ENCODE measurements at regions not wholly inside any gene's neighbourhood (a gene's known extent, or its start where the extent isn't known, plus 50 kb on each side); places are given as distances from the start of the nearest gene placed in this dataset.

- Histone ChIP-seq H3K27me3 (ENCODE audit: control insufficient read depth, insufficient read depth, low read length) (no peaks in the 10 kb centered on the region), H3K9me3 (ENCODE audit: control insufficient read depth, insufficient read depth, low read depth, low read length) (no peaks in the 10 kb centered on the region), H3K27ac (ENCODE audit: low read length) (no peak overlapping the region), H3K4me1 (ENCODE audit: control insufficient read depth, insufficient read depth, low read length) (no peaks in the 10 kb centered on the region), H3K4me3 (ENCODE audit: low read depth in 2 of 2, low read length in 2 of 2) (no peak overlapping the region), H3K36me3 (ENCODE audit: control insufficient read depth, insufficient read depth, low read length) (no peaks in the 10 kb centered on the region)
- DNase-seq (ENCODE audit: low read depth, low spot score): no peak
- ATAC-seq: no peak
- in situ Hi-C loops (cut with HindIII; ENCODE audit: low pct_unique_long_range_greater_than_20kb, low sequenced_read_pairs): no loop called here
- CTCF ChIA-PET: no interaction called here
- POLR2A ChIA-PET: no interaction called here
- TF ChIP-seq TCF7L2 (IDR thresholded peaks at IDR 0.05; ENCODE audit: low read depth, low read length) (no peak), SIN3A (IDR thresholded peaks at IDR 0.05; ENCODE audit: borderline replicate concordance, insufficient read depth, low read depth, low read length) (no peak)
- TF ChIP-seq, protein P1, sequence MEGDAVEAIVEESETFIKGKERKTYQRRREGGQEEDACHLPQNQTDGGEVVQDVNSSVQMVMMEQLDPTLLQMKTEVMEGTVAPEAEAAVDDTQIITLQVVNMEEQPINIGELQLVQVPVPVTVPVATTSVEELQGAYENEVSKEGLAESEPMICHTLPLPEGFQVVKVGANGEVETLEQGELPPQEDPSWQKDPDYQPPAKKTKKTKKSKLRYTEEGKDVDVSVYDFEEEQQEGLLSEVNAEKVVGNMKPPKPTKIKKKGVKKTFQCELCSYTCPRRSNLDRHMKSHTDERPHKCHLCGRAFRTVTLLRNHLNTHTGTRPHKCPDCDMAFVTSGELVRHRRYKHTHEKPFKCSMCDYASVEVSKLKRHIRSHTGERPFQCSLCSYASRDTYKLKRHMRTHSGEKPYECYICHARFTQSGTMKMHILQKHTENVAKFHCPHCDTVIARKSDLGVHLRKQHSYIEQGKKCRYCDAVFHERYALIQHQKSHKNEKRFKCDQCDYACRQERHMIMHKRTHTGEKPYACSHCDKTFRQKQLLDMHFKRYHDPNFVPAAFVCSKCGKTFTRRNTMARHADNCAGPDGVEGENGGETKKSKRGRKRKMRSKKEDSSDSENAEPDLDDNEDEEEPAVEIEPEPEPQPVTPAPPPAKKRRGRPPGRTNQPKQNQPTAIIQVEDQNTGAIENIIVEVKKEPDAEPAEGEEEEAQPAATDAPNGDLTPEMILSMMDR (IDR thresholded peaks at IDR 0.05): no peak
- TF ChIP-seq, protein P2, sequence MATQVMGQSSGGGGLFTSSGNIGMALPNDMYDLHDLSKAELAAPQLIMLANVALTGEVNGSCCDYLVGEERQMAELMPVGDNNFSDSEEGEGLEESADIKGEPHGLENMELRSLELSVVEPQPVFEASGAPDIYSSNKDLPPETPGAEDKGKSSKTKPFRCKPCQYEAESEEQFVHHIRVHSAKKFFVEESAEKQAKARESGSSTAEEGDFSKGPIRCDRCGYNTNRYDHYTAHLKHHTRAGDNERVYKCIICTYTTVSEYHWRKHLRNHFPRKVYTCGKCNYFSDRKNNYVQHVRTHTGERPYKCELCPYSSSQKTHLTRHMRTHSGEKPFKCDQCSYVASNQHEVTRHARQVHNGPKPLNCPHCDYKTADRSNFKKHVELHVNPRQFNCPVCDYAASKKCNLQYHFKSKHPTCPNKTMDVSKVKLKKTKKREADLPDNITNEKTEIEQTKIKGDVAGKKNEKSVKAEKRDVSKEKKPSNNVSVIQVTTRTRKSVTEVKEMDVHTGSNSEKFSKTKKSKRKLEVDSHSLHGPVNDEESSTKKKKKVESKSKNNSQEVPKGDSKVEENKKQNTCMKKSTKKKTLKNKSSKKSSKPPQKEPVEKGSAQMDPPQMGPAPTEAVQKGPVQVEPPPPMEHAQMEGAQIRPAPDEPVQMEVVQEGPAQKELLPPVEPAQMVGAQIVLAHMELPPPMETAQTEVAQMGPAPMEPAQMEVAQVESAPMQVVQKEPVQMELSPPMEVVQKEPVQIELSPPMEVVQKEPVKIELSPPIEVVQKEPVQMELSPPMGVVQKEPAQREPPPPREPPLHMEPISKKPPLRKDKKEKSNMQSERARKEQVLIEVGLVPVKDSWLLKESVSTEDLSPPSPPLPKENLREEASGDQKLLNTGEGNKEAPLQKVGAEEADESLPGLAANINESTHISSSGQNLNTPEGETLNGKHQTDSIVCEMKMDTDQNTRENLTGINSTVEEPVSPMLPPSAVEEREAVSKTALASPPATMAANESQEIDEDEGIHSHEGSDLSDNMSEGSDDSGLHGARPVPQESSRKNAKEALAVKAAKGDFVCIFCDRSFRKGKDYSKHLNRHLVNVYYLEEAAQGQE (IDR thresholded peaks at IDR 0.05; ENCODE audit: insufficient read depth in 1 of 2, low read depth in 2 of 2, low read length in 1 of 2): no peak
- intact Hi-C loops (cut with micrococcal nuclease; ENCODE audit: unreplicated experiment): no loop called here
- BruUV-seq (replicated peaks): no TSS peak
Observed at GRCh38 chr3:72246685-72247084, 461.7 kb upstream of the PROK2 start.

- BruUV-seq (replicated peaks): no TSS peak
- ChIA-PET CTCF (no interaction called here), POLR2A (no interaction called here)
- no peak overlapping the region for H3K4me3 ChIP-seq (ENCODE audit: low read depth in 2 of 2, low read length in 2 of 2)
- DNase-seq (ENCODE audit: low read depth, low spot score) (no peak), ATAC-seq (no peak)
- no peaks in the 10 kb centered on the region for H3K9me3 ChIP-seq (ENCODE audit: control insufficient read depth, insufficient read depth, low read depth, low read length)
- TF ChIP-seq SIN3A (IDR thresholded peaks at IDR 0.05; ENCODE audit: borderline replicate concordance, insufficient read depth, low read depth, low read length) (no peak), TCF7L2 (IDR thresholded peaks at IDR 0.05; ENCODE audit: low read depth, low read length) (no peak), POLR2AphosphoS5 (IDR thresholded peaks at IDR 0.05; ENCODE audit: low read depth, low read length) (no peak)
- TF ChIP-seq, protein P1 (IDR thresholded peaks at IDR 0.05): no peak
- TF ChIP-seq, protein P2 (IDR thresholded peaks at IDR 0.05; ENCODE audit: insufficient read depth in 1 of 2, low read depth in 2 of 2, low read length in 1 of 2): no peak
- no peaks in the 10 kb centered on the region for H3K36me3 ChIP-seq (ENCODE audit: control insufficient read depth, insufficient read depth, low read length)
- H3K27me3 ChIP-seq (ENCODE audit: control insufficient read depth, insufficient read depth, low read length): no peaks in the 10 kb centered on the region
- intact Hi-C loops (cut with micrococcal nuclease; ENCODE audit: unreplicated experiment) (no loop called here), in situ Hi-C loops (cut with HindIII; ENCODE audit: low pct_unique_long_range_greater_than_20kb, low sequenced_read_pairs) (no loop called here)
- no peak overlapping the region for H3K27ac ChIP-seq (ENCODE audit: low read length)
- no peaks in the 10 kb centered on the region for H3K4me1 ChIP-seq (ENCODE audit: control insufficient read depth, insufficient read depth, low read length)
Observed at GRCh38 chr3:72245183-72245811, 460.3 kb upstream of the PROK2 start.
